H1 (cell line): ENCODE measurements at regions not wholly inside any gene's neighbourhood (a gene's known extent, or its start where the extent isn't known, plus 50 kb on each side); places are given as distances from the start of the nearest gene placed in this dataset.

Experiments
- BACH1 ChIP-seq: IDR thresholded peaks from 2 replicates; pipeline ENCODE4 v1.6.1; 2012; ENCODE audit warnings: low read length, improper control_type of control experiment
- CHD2 ChIP-seq: IDR thresholded peaks from 2 replicates; pipeline ENCODE4 v1.6.1; 2012; ENCODE audit warnings: low read length, improper control_type of control experiment
- CHD7 ChIP-seq: fragments of 300-600 bp; sonication (generic); IDR thresholded peaks from 2 replicates; pipeline ENCODE4 v1.7.1; 2012; ENCODE audit warnings: low read length, moderate library complexity, mild to moderate bottlenecking, inconsistent platforms; ENCODE audit not compliant: insufficient replicate concordance
- CTCF ChIP-seq, 3 experiments: IDR thresholded peaks; 1 replicate in 2 of 3; 2 replicates in 1 of 3; pipeline versions ENCODE4 v1.5.1 to v1.6.1; 2011; ENCODE audit warnings: low read length in 3 of 3, mild to moderate bottlenecking in 3 of 3, inconsistent platforms in 2 of 3, low read depth in 1 of 3, moderate library complexity in 1 of 3; ENCODE audit not compliant: insufficient read depth in 1 of 3; ENCODE audit errors: control extremely low read depth in 1 of 3
- EZH2 ChIP-seq: fragments of 200-600 bp; sonication (generic); IDR thresholded peaks from 2 replicates; pipeline ENCODE4 v1.7.1; 2012; ENCODE audit warnings: low read depth, mild to moderate bottlenecking, moderate library complexity, low read length, inconsistent platforms; ENCODE audit not compliant: severe bottlenecking
- KDM4A ChIP-seq: IDR thresholded peaks from one replicate; pipeline ENCODE4 v1.7.1; 2012; ENCODE audit warnings: low read depth, mild to moderate bottlenecking, moderate library complexity, low read length, inconsistent platforms; ENCODE audit not compliant: severe bottlenecking
- PHF8 ChIP-seq: fragments of 200-600 bp; sonication (generic); conservative IDR thresholded peaks from 2 replicates; pipeline ENCODE4 v1.7.1; 2012; ENCODE audit warnings: low read depth, mild to moderate bottlenecking, inconsistent platforms, low read length, moderate library complexity

- no peak for TF ChIP-seq CTCF (IDR thresholded peaks at IDR 0.05; ENCODE audit: control extremely low read depth in 1 of 3, insufficient read depth in 1 of 3, low read depth in 1 of 3, low read length in 3 of 3)
- TF ChIP-seq KDM4A, result no peak
- TF ChIP-seq CHD7, result no peak
- no peak for TF ChIP-seq BACH1
- TF ChIP-seq EZH2, result no peak
- TF ChIP-seq CHD2, result no peak
- TF ChIP-seq PHF8, result no peak
These were observed 90.0 kb upstream of the GDNF start (continued) for GRCh38 chr5:37929791-37930190.
